AG09309 (cell line): ENCODE measurements at regions not wholly inside any gene's neighbourhood (a gene's known extent, or its start where the extent isn't known, plus 50 kb on each side); places are given as distances from the start of the nearest gene placed in this dataset.

ENCODE experiments used
- DNase-seq: peaks from one replicate; pipeline ENCODE4 v3.0.0-alpha.2; 2010; ENCODE audit warnings: low read depth
- H3K4me3 ChIP-seq: 2 replicates; pipeline ENCODE4 v1.5.1; 2011; ENCODE audit warnings: mild to moderate bottlenecking, low read depth, low read length, moderate library complexity; ENCODE audit not compliant: control insufficient read depth
- TF ChIP-seq, protein P1 (sequence below): IDR thresholded peaks from 2 replicates; pipeline ENCODE4 v1.5.1; 2011; ENCODE audit warnings: mild to moderate bottlenecking, low read depth, low read length, inconsistent platforms; ENCODE audit not compliant: insufficient read depth, control insufficient read depth; ENCODE audit errors: missing control alignments

DNA sequence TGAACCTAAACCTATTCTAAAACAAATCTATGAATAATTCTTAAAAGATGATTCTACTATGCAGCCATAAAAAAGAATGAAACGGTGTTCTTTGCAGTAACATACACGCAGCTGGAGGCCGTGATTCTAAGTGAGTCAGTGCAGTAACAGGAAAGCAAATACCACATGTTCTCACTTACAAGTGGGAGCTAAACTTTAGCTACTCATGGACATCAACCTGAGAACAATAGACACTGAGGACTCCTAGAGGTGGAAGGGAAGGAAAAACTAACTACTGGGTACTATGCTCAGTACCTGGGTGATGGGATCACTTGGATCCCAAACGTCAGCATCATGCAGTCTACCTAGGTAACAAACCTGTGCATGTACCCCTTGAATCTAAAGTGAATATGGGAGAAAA, 575.0 kb upstream of the MGMT start:
- no peak overlapping the region for H3K4me3 ChIP-seq
- DNase-seq, result no peak

DNA sequence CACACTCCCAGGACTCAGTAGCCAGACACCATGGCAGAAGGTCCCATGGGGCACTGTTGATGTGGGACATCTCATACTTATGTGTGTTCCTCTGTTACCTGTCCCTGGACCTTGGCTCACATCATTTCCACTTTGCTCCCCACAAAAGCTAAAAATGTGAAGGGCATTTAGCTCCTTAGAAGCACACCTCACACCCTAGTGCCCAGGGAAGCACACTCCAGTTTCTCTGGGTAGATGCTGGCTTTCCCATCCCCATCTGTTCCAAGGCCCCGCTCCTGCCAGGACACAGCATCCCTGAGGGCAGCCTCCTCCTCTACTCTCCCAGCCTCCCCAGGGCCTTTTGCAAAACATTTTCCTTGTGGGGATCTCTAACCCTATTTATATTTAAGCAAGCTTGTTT, 572.4 kb upstream of the MGMT start:
- no peak overlapping the region for H3K4me3 ChIP-seq
- no peak for DNase-seq
- TF ChIP-seq, protein P1, sequence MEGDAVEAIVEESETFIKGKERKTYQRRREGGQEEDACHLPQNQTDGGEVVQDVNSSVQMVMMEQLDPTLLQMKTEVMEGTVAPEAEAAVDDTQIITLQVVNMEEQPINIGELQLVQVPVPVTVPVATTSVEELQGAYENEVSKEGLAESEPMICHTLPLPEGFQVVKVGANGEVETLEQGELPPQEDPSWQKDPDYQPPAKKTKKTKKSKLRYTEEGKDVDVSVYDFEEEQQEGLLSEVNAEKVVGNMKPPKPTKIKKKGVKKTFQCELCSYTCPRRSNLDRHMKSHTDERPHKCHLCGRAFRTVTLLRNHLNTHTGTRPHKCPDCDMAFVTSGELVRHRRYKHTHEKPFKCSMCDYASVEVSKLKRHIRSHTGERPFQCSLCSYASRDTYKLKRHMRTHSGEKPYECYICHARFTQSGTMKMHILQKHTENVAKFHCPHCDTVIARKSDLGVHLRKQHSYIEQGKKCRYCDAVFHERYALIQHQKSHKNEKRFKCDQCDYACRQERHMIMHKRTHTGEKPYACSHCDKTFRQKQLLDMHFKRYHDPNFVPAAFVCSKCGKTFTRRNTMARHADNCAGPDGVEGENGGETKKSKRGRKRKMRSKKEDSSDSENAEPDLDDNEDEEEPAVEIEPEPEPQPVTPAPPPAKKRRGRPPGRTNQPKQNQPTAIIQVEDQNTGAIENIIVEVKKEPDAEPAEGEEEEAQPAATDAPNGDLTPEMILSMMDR, result no peak

More for the DNA sequence above, 575.0 kb upstream of the MGMT start:
- TF ChIP-seq, protein P1, result no peak

DNA sequence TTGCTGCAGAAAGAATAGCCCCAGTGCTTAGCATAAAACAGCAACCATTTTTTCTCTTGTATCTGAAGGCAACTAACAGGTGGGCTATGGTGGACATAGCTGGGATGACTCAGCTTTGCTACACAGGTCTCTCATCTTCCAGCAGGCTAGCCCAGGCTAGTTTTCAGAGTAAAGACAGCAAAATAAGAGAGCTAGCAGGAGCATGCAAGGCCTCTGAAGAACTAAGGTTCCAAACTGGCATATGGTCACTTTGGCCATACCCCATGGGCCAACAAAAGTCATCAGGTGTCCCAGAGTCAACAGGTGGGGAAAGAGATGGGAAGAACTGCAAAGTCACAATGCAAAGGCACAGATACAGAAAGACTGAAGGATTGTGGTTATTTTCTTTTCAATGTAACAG, 571.6 kb upstream of the MGMT start:
- TF ChIP-seq, protein P1, result no peak
- no peak for DNase-seq

DNA sequence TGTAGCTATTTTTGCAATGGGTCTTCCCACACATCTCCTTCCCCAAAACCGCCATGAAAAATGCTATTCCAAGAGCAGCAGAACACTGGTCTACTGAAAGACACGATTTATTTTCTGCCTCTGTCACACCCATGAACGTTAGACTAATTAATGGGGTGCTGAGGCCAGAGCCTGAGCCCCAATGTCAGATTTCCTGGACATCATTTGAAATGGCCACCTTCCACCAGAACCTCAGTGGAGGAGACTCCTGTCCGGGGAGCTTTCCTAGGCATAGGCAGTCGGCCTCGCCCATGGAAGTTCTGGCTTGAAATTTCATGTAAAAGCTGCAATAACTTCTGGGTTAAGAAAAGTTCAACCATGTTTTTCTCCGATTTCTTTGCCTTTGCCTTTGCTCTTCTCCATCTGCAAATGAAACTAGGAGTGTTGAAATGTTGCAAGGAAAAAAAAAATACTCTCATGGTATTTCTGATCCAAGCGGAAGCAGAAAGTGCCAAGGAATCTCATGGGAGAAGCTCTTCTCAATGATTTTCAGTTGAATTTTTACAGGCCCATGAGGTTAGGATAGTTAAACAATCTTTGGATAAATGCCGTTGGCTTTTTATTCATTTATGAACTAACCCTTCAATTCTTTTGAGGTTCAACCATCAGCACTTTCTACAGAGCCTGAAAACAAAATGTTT, 570.8 kb upstream of the MGMT start:
- no peak overlapping the region for H3K4me3 ChIP-seq
- no peak for DNase-seq
- TF ChIP-seq, protein P1, result no peak

More for the DNA sequence above, 571.6 kb upstream of the MGMT start:
- H3K4me3 ChIP-seq, result no peak overlapping the region

DNA sequence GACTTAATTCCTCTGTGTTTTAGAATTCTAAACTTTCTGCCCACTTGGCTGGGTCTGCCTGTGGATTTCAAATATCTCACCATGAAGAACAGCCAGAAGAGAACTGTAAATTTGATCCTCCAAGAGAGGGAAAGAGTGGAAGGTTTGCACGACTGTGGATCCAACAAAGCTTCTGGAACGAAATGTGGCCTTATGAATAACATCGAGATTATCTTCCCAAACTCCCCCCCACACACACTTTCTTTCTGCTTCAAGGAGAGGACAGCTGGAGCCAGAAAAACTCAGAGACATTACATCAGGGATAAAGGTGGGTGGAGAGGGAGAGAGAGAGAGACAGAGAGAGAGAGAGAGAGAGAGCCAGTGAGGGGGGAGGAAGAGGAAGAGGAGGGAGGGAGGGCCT, 570.1 kb upstream of the MGMT start:
- no peak for DNase-seq
- TF ChIP-seq, protein P1, result no peak
- H3K4me3 ChIP-seq, result no peak overlapping the region

DNA sequence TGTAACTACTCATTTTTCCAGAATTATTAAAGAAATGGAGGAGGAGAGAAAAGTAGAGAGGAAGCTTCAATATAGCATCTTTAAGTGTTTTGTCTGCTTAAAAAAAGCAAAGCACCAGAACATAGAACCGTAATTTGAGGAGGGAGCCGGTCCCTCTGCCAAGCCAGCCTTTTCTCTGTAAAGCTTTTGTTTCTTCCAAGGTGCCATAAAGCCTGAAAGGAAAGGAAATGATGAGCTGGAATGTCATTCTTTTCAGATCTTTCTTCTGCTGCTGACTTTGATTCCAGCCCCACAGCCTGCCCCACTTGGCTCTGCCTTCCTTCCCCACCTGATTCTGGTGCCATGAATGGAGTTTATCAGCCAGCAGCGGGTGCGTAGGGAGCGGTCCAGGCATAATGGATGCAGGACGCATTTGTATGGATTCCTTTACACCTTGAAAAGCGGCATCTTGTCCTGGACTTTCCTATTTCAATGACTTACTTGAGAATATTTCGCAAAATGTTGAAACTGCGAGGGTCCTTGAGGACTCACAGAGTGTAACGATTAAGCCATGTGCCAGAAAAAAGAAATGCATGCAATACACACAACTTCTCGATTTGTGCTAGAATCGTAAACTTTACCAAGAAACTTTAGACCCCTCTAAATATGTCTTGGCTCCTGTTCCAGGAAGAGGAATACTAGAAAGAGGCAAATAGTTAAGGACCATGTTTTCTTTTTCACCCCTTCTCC, 569.5 kb upstream of the MGMT start:
- TF ChIP-seq, protein P1, result no peak
- no peak for DNase-seq
- no peak overlapping the region for H3K4me3 ChIP-seq
